ENCODE measurements at regions not wholly inside any gene's neighbourhood (a gene's known extent, or its start where the extent isn't known, plus 50 kb on each side); places are given as distances from the start of the nearest gene placed in this dataset.

GRCh38 chr10:131708225-131708880 is 192.5 kb upstream of the PPP2R2D start:
- Mint-ChIP-seq H3K36me3 (no peaks in the 10 kb centered on the region), H3K4me3 (no peak overlapping the region), H3K4me1 (no peaks in the 10 kb centered on the region), H3K27ac (no peak overlapping the region), H3K27me3 (ENCODE audit: low read depth in 2 of 2) (peaks cover 15 to 23% of the 10 kb centered on the region in 2 donors), H3K9me3 (peaks cover 2 to 4% of the 10 kb centered on the region in 2 donors)
- 89% methylated on average over 17 of the region's 17 CpGs for WGBS (ENCODE audit: insufficient coverage)
- Histone ChIP-seq H3K27ac (ENCODE audit: low read length) (no peak overlapping the region), H3K9me3 (ENCODE audit: control insufficient read depth, insufficient read depth, low read length) (no peaks in the 10 kb centered on the region), H3K4me3 (ENCODE audit: low read length) (no peak overlapping the region), H3K36me3 (ENCODE audit: control insufficient read depth, insufficient read depth, low read length) (no peaks in the 10 kb centered on the region), H3K27me3 (ENCODE audit: control insufficient read depth, insufficient read depth, low read length) (no peaks in the 10 kb centered on the region), H3K4me1 (ENCODE audit: control insufficient read depth, insufficient read depth, low read length) (no peaks in the 10 kb centered on the region)
- intact Hi-C loops (cut with micrococcal nuclease) = no loop called here
- DNase-seq (no peak), ATAC-seq (no peak)
- no peak for TF ChIP-seq CTCF (IDR thresholded peaks at IDR 0.05)

DNA sequence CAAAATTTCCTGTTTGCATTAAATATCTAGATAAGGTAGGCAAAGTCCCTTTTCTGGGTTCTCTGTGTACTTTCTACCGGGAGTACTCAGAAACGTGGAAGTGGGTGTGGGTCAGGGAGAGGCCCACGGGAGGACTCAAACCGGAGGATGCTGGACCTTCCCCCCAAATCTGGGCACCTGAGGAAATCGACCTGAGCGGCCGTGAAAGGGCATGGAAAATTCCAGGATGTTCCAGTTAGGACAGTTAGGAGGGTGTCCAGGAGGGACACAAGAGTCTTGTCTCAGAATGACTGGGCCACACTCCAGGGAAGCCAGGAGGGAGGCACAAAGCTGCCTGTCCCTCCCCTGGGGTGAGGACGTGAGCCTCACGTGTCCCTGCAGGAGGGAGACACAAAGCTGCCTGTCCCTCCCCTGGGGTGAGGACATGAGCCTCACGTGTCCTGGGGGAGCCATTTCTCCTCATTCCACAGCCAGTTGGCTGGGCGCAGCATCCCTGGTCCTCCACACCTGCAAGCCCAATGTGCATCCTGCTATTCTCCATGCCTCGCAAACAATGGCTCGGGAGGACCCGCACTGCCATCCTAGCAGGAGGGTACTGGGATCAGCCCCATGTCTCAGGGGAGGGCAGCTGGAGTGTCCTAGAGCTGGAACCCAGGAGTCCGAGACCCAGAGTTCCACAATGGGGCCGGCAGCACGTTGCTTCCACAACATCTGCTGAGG is 190.5 kb upstream of the PPP2R2D start:
- no peak for ATAC-seq

DNA sequence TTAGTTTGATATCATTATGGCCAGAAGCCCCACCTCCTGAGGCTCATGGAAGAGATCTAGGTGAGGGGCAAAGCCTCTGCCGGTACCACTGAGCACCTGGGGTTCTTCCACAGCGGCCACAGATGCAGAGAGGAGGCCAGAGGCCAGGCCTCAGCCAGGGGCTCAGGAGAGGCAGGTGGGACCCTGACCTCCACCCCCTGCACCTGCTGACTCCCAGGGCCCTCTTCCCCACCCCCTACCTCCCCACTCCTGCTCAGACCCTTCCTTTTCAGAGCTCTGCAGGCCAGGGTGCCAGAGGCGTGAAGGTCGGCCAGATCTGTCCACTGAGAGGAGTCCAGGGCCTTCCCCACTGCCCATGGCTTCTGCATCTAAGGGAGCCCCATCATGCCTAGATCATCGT is 178.7 kb upstream of the PPP2R2D start:
- no peak for ATAC-seq
- H3K4me1 Mint-ChIP-seq = peaks cover 2 to 10% of the 10 kb centered on the region in 2 donors
- no peaks in the 10 kb centered on the region for H3K9me3 ChIP-seq (ENCODE audit: control insufficient read depth, insufficient read depth, low read length)
- 95% methylated on average over 5 of the region's 5 CpGs for WGBS (ENCODE audit: insufficient coverage)
- H3K4me1 ChIP-seq (ENCODE audit: control insufficient read depth, insufficient read depth, low read length) = no peaks in the 10 kb centered on the region
- no peak overlapping the region for H3K27ac ChIP-seq (ENCODE audit: low read length)
- peaks cover 5 to 7% of the 10 kb centered on the region in 2 donors for H3K27me3 Mint-ChIP-seq (ENCODE audit: low read depth in 2 of 2)
- peaks cover 0 to 2% of the 10 kb centered on the region in 2 donors for H3K9me3 Mint-ChIP-seq
- intact Hi-C loops (cut with micrococcal nuclease) = no loop called here
- H3K36me3 Mint-ChIP-seq = no peaks in the 10 kb centered on the region
- DNase-seq = no peak
- no peaks in the 10 kb centered on the region for H3K36me3 ChIP-seq (ENCODE audit: control insufficient read depth, insufficient read depth, low read length)
- no peak overlapping the region for H3K27ac Mint-ChIP-seq
- H3K27me3 ChIP-seq (ENCODE audit: control insufficient read depth, insufficient read depth, low read length) = no peaks in the 10 kb centered on the region
- H3K4me3 Mint-ChIP-seq = no peak overlapping the region
- TF ChIP-seq CTCF (IDR thresholded peaks at IDR 0.05) = no peak
- H3K4me3 ChIP-seq (ENCODE audit: low read length) = no peak overlapping the region

More for the DNA sequence above, 190.5 kb upstream of the PPP2R2D start:
- Mint-ChIP-seq H3K27me3 (ENCODE audit: low read depth in 2 of 2) (peaks cover 28 to 31% of the 10 kb centered on the region in 2 donors), H3K9me3 (peaks cover 2 to 4% of the 10 kb centered on the region in 2 donors), H3K36me3 (no peaks in the 10 kb centered on the region), H3K4me3 (no peak overlapping the region), H3K4me1 (no peaks in the 10 kb centered on the region), H3K27ac (no peak overlapping the region)
- no peak for DNase-seq
- Histone ChIP-seq H3K27me3 (ENCODE audit: control insufficient read depth, insufficient read depth, low read length) (no peaks in the 10 kb centered on the region), H3K27ac (ENCODE audit: low read length) (no peak overlapping the region), H3K36me3 (ENCODE audit: control insufficient read depth, insufficient read depth, low read length) (no peaks in the 10 kb centered on the region), H3K4me3 (ENCODE audit: low read length) (no peak overlapping the region), H3K4me1 (ENCODE audit: control insufficient read depth, insufficient read depth, low read length) (no peaks in the 10 kb centered on the region), H3K9me3 (ENCODE audit: control insufficient read depth, insufficient read depth, low read length) (no peaks in the 10 kb centered on the region)
- no peak for TF ChIP-seq CTCF (IDR thresholded peaks at IDR 0.05)
- intact Hi-C loops (cut with micrococcal nuclease) = no loop called here
- WGBS (ENCODE audit: insufficient coverage) = 72% methylated on average over 17 of the region's 17 CpGs

Measured in natural killer cell (primary cell).